Stimulated activated CD4-positive, alpha-beta T cell treated with anti-CD3 and anti-CD28 coated beads, Interleukin-15, amount 100 ng/mL, for 48 hours (primary cell): ENCODE measurements at regions not wholly inside any gene's neighbourhood (a gene's known extent, or its start where the extent isn't known, plus 50 kb on each side); places are given as distances from the start of the nearest gene placed in this dataset.
A peak's percentile ranks its signal among the peaks of the same experiment; 100 is the strongest.
"Not testable (repeated sequence)": the region's sequence is repeated elsewhere in the genome, so short reads cannot be mapped to it uniquely, and the experiment has no call there.

Experiments
- DNase-seq, 2 donors: peaks; one replicate each; pipeline ENCODE4 v3.0.0-alpha.2; 2020; ENCODE audit warnings: low read depth in 2 of 2

- DNase-seq: no peak
Observed at GRCh38 chr10:6695519-6695918, 115.4 kb upstream of the PRKCQ start.

DNA sequence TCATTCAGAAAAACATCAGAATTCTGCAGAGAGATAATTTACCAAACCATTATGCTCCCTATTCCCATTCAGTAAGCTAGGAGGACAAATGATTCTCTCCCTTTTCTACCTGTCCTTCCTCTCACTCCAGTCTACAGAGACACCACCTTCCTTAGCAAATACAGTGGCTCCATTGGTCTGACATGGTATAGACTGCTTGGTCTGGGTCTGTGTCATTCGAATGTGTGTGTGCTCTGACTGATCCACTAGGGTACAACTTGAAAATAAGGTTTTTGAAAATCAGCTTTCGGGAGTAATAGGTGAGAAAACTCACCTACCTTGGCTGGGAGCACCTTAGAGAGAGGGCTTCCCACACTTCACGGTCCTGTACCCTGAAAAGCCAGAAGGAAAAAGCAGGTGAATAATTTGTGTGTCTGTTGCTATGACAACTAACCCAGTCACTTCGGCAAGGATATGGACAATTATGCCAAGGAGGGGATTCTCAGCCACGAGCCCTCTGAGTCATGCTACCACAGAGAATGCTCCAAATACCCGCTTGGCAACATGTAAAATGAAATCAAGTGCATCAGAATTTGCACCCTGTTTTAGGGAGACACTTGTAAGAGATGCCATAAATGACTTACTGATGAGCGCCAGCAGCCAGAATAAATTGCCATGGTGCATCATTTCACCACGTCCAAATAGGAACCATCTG is 114.5 kb upstream of the PRKCQ start:
- DNase-seq: peak in 1 of 2 donors; percentile 4

- no peak for DNase-seq
Observed at GRCh38 chr10:6692856-6693255, 112.8 kb upstream of the PRKCQ start.

GRCh38 chr10:6692103-6692502 is 112.0 kb upstream of the PRKCQ start:
- no peak for DNase-seq

- no peak for DNase-seq
Observed at GRCh38 chr10:6689036-6689435, 109.0 kb upstream of the PRKCQ start.

- no peak for DNase-seq
Observed at GRCh38 chr10:6680735-6681134, 100.7 kb upstream of the PRKCQ start.

GRCh38 chr10:6678956-6679355 is 98.9 kb upstream of the PRKCQ start:
- DNase-seq: no peak

DNA sequence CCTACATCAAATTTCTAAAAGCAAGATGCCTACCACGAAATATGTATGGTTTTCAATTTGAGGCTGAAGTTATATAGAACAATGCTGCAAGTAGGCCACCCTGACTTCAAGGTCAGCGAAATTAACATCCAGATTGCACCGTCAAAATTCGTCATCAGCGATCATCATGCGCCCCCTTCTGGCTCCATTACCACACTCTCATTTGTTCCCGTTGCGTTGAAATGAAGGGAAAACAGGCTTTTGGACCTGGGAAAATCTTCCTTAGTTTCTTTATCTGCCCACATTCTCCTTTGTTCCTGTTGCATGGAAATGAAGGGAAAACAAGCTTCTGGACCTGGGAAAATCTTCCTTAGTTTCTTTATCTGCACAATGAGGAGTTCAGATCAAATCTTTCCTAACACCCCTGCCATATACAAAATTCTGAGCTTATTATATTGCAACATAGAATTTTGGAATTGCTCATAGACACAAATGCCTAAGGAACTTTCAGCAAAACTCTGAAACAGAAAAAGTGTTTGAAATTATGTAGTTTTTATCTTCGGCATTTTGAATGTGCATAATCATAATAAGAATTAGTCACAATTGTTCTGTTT is 98.2 kb upstream of the PRKCQ start:
- peak; percentile 7 to 46 for DNase-seq

GRCh38 chr10:6677129-6677528 is 97.1 kb upstream of the PRKCQ start:
- DNase-seq: not testable (repeated sequence)

DNA sequence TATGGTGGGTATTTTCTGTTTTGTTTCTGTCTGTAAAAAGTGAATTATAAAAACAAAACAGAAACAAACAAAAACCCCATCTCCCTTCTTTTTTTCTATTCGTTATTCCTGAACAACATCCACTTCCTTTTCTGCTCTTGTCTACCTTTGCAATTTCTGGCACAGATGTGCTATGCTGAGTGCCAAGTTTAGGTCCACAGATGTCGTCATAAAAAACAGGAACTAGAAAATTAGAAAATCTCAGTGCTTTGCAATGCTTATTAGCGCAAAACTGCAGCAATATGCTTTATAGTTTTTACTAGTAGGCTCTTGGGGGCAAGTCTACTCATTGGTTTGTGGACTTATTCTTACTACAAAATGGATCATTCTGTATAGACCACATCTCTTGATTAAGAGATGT is 94.2 kb upstream of the PRKCQ start:
- DNase-seq: no peak

- DNase-seq: no peak
Observed at GRCh38 chr10:6671976-6672375, 91.9 kb upstream of the PRKCQ start.

GRCh38 chr10:6669269-6669859 is 89.3 kb upstream of the PRKCQ start:
- DNase-seq: no peak

- DNase-seq: peak in 1 of 2 donors; percentile 42
Observed at GRCh38 chr10:6667679-6668270, 87.7 kb upstream of the PRKCQ start.

GRCh38 chr10:6667150-6667549 is 87.1 kb upstream of the PRKCQ start:
- DNase-seq: no peak

DNA sequence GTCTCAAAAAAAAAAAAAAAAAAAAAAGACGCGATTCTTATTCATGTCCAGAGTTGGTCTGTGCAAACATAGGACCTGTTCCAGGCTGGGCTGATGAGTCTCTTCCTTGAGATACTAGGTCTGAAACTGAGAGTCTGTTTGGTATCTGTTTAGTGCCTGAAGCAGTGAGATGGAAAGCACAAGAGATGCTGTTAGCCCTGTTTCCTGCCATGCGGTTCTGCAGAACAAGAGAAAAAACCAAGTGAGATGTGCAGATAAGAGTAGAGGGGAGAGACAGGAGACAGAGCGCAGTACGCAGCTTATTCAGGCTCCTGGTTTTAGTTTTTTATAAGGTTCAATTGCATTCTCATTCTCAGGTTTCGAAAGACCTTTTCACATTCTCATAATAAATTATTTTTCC is 85.8 kb upstream of the PRKCQ start:
- peak; percentile 36 to 59 for DNase-seq

DNA sequence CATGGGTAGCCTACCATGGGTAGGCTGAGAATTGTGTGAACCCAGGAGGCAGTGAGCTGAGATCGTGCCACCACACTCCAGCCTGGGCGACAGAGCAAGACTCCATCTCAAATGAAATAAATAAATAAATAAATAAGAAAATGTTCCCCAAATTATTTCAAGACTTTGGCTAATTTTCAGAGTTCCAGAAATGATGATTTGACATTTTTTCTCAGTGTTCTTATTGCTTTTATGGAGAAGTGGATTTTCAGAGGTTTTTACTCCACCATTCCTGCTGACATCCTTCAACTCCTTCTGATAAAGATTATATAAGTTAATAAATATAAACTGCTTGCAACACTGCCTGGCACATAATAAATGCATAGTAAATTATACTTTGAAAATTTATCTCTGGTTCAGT is 80.4 kb upstream of the PRKCQ start:
- DNase-seq: no peak

GRCh38 chr10:6659451-6659850 is 79.4 kb upstream of the PRKCQ start:
- DNase-seq: no peak

- no peak for DNase-seq
Observed at GRCh38 chr10:6657669-6658068, 77.6 kb upstream of the PRKCQ start.

GRCh38 chr10:6657196-6657595 is 77.1 kb upstream of the PRKCQ start:
- no peak for DNase-seq

- DNase-seq: no peak
Observed at GRCh38 chr10:6654571-6654970, 74.5 kb upstream of the PRKCQ start.

- DNase-seq: no peak
Observed at GRCh38 chr10:6650586-6650985, 70.5 kb upstream of the PRKCQ start.

DNA sequence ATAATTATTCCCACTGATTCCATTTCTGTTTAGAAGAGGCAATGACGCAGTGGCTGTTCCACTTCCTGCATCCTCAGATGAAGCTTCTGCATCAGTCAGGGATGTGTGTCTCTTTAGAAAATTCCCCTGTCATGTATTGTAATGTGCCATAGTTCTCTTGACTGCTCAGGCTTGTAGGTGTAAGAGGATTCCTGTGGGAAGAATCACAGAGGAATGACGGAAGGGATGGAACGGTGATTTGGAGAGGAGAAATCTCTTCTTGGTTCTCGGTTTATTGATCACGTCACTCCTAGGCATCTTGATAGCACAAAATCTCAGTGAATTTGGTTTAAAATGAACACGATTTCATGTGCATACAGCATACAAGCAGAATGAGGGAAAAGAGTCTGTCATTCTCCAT is 69.8 kb upstream of the PRKCQ start:
- DNase-seq: no peak
